Neural cell (in vitro differentiated cells): ENCODE measurements at regions not wholly inside any gene's neighbourhood (a gene's known extent, or its start where the extent isn't known, plus 50 kb on each side); places are given as distances from the start of the nearest gene placed in this dataset.

ENCODE experiments used
- H2AFZ ChIP-seq: fragments of 200-600, 300-800 bp; sonication (generic), shearing (Covaris generic); 2 replicates; pipeline ENCODE4 v1.6.0; 2014; ENCODE audit warnings: low read depth, mild to moderate bottlenecking, antibody characterized with exemption, low read length, moderate library complexity
- H3F3A ChIP-seq: fragments of 200-600 bp; shearing (Covaris generic); 2 replicates; pipeline ENCODE4 v1.6.1; 2016; ENCODE audit warnings: mild to moderate bottlenecking, moderate library complexity, mixed read lengths, antibody characterized with exemption, low read length; ENCODE audit not compliant: insufficient read depth, poor library complexity, severe bottlenecking
- H3K27ac ChIP-seq: fragments of 200-600, 300-800 bp; sonication (generic), shearing (Covaris generic); 2 replicates; pipeline ENCODE4 v1.5.1; 2014; ENCODE audit warnings: mild to moderate bottlenecking, low read length, moderate library complexity
- H3K27me3 ChIP-seq: fragments of 300-800, 200-600 bp; sonication (generic), shearing (Covaris generic); 2 replicates; pipeline ENCODE4 v1.6.0; 2014; ENCODE audit warnings: mild to moderate bottlenecking, low read depth, low read length, moderate library complexity; ENCODE audit not compliant: insufficient read depth
- H3K36me3 ChIP-seq: fragments of 300-800, 200-600 bp; sonication (generic), shearing (Covaris generic); 2 replicates; pipeline ENCODE4 v1.5.1; 2014; ENCODE audit warnings: mild to moderate bottlenecking, antibody characterized with exemption, low read length, moderate library complexity; ENCODE audit not compliant: insufficient read depth
- H3K4me2 ChIP-seq: fragments of 300-800, 200-600 bp; sonication (generic), shearing (Covaris generic); 2 replicates; pipeline ENCODE4 v1.6.0; 2014; ENCODE audit warnings: mild to moderate bottlenecking, low read length
- H3K4me3 ChIP-seq: fragments of 300-800, 200-600 bp; sonication (generic), shearing (Covaris generic); 2 replicates; pipeline ENCODE4 v1.5.1; 2014; ENCODE audit warnings: mild to moderate bottlenecking, low read length, moderate library complexity
- H3K79me2 ChIP-seq: fragments of 200-600 bp; shearing (Covaris generic); replicated peaks from 2 replicates; pipeline ENCODE4 v1.6.0; 2014; ENCODE audit warnings: mild to moderate bottlenecking, low read length, moderate library complexity; ENCODE audit not compliant: insufficient read depth
- H3K9ac ChIP-seq: fragments of 300-800, 200-600 bp; sonication (generic), shearing (Covaris generic); 2 replicates; pipeline ENCODE4 v1.6.1; 2016; ENCODE audit warnings: mild to moderate bottlenecking, low read length, mixed read lengths
- H3K9me2 ChIP-seq: fragments of 200-600 bp; shearing (Covaris generic); 2 replicates; pipeline ENCODE4 v1.6.1; 2016; ENCODE audit warnings: mild to moderate bottlenecking, low read length, mixed read lengths; ENCODE audit not compliant: insufficient read depth
- H3K9me3 ChIP-seq: fragments of 200-600, 300-800 bp; sonication (generic), shearing (Covaris generic); 2 replicates; pipeline ENCODE4 v1.6.1; 2016; ENCODE audit warnings: mild to moderate bottlenecking, mixed run types, low read length, moderate library complexity, mixed read lengths
- H4K20me1 ChIP-seq: fragments of 200-600 bp; shearing (Covaris generic); 2 replicates; pipeline ENCODE4 v1.6.1; 2016; ENCODE audit warnings: mild to moderate bottlenecking, mixed run types; ENCODE audit not compliant: insufficient read depth
- CTCF ChIP-seq: fragments of 450-650 bp; IDR thresholded peaks from 2 replicates; pipeline ENCODE4 v1.5.1; 2014; ENCODE audit warnings: antibody characterized with exemption, mild to moderate bottlenecking, moderate library complexity; ENCODE audit not compliant: poor library complexity, severe bottlenecking
- EP300 ChIP-seq: fragments of 450-650 bp; conservative IDR thresholded peaks from 2 replicates; pipeline ENCODE4 v1.6.1; 2014; ENCODE audit warnings: antibody characterized with exemption, mild to moderate bottlenecking, moderate library complexity; ENCODE audit not compliant: poor library complexity, severe bottlenecking
- EZH2 ChIP-seq: fragments of 200-600, 300-800 bp; shearing (Covaris generic), sonication (generic); IDR thresholded peaks from 2 replicates; pipeline ENCODE4 v1.6.1; 2014; ENCODE audit warnings: antibody characterized with exemption, low read length, borderline replicate concordance, mild to moderate bottlenecking; ENCODE audit not compliant: insufficient read depth, poor library complexity, severe bottlenecking
- MXI1 ChIP-seq: fragments of 450-650 bp; conservative IDR thresholded peaks from 2 replicates; pipeline ENCODE4 v1.6.1; 2014; ENCODE audit warnings: antibody characterized with exemption, mild to moderate bottlenecking; ENCODE audit not compliant: poor library complexity, severe bottlenecking
- POLR2AphosphoS5 ChIP-seq: IDR thresholded peaks from 2 replicates; pipeline ENCODE4 v1.6.1; 2012
- RAD21 ChIP-seq: fragments of 450-650 bp; conservative IDR thresholded peaks from 2 replicates; pipeline ENCODE4 v1.6.1; 2014; ENCODE audit warnings: antibody characterized with exemption, mild to moderate bottlenecking, moderate library complexity
- REST ChIP-seq: IDR thresholded peaks from 2 replicates; pipeline ENCODE4 v1.6.1; 2012; ENCODE audit warnings: borderline replicate concordance
- SMC3 ChIP-seq: fragments of 450-650 bp; conservative IDR thresholded peaks from 2 replicates; pipeline ENCODE4 v1.6.1; 2014; ENCODE audit warnings: antibody characterized with exemption, mild to moderate bottlenecking, moderate library complexity; ENCODE audit not compliant: poor library complexity
- TAF1 ChIP-seq: IDR thresholded peaks from 2 replicates; pipeline ENCODE4 v1.6.1; 2012; ENCODE audit warnings: low read depth

- H3F3A ChIP-seq: peaks cover 3% of the 10 kb centered on the region
- TF ChIP-seq RAD21 (no peak), CTCF (no peak), POLR2AphosphoS5 (no peak), MXI1 (no peak), EP300 (no peak), REST (no peak), SMC3 (no peak), EZH2 (no peak), TAF1 (no peak)
- H3K4me3 ChIP-seq: no peak overlapping the region
- H3K9ac ChIP-seq: no peak overlapping the region
- H3K36me3 ChIP-seq: no peaks in the 10 kb centered on the region
- H3K9me3 ChIP-seq: no peaks in the 10 kb centered on the region
- no peak overlapping the region for H3K4me2 ChIP-seq
- no peaks in the 10 kb centered on the region for H4K20me1 ChIP-seq
- H3K27me3 ChIP-seq: no peaks in the 10 kb centered on the region
- no peaks in the 10 kb centered on the region for H3K79me2 ChIP-seq
- H3K9me2 ChIP-seq: no peaks in the 10 kb centered on the region
- H3K27ac ChIP-seq: no peak overlapping the region
- H2AFZ ChIP-seq: no peak overlapping the region
Observed at GRCh38 chr13:100899720-100900316, 225.2 kb upstream of the TMTC4 start.

DNA sequence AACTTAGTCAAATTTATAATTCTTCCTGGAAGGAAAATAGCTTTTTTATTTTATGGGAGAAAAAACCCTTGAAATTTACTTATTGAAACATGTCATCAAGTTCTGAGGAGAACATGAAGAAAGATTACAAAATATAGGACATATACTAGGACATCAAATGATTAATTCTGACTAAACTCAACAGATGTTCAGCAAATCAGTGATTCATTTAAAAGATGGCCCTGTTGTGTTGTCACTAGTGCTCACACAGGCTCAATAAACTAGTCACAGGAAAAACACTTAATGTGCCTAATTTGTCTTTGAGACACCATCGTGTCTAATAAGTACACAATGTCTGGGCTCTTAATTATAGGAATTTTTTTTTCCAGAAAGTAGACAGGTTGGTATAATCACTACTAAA lies 223.8 kb upstream of the TMTC4 start:
- no peak overlapping the region for H3K9ac ChIP-seq
- H3F3A ChIP-seq: peaks cover 3% of the 10 kb centered on the region
- H3K4me3 ChIP-seq: no peak overlapping the region
- TF ChIP-seq MXI1: no peak
- no peak for TF ChIP-seq POLR2AphosphoS5
- TF ChIP-seq RAD21: no peak
- TF ChIP-seq TAF1: no peak
- no peak for TF ChIP-seq SMC3
- no peak for TF ChIP-seq EP300
- TF ChIP-seq EZH2: no peak
- no peak for TF ChIP-seq REST
- TF ChIP-seq CTCF: no peak
- no peaks in the 10 kb centered on the region for H3K79me2 ChIP-seq
- no peak overlapping the region for H3K27ac ChIP-seq
- no peaks in the 10 kb centered on the region for H3K27me3 ChIP-seq
- H4K20me1 ChIP-seq: no peaks in the 10 kb centered on the region
- no peaks in the 10 kb centered on the region for H3K9me3 ChIP-seq
- no peak overlapping the region for H3K4me2 ChIP-seq
- no peaks in the 10 kb centered on the region for H3K36me3 ChIP-seq
- no peaks in the 10 kb centered on the region for H3K9me2 ChIP-seq
- H2AFZ ChIP-seq: no peak overlapping the region
